A673 (cell line): ENCODE measurements at regions not wholly inside any gene's neighbourhood (a gene's known extent, or its start where the extent isn't known, plus 50 kb on each side); places are given as distances from the start of the nearest gene placed in this dataset.

Experiments used
- BruUV-seq: library from RNA; stranded (reverse); fragments of 400-500 nt; replicated peaks from 2 replicates; lab custom pipeline; 2021; lab: Mats Ljungman, UMichigan
- CTCF ChIA-PET: fragments of 300-600 bp; sonication (Branson Sonifier 250); formaldehyde crosslinking; loops from one replicate; lab custom pipeline; 2022; ENCODE audit warnings: antibody characterized with exemption; lab: Charles Lee
- POLR2A ChIA-PET: fragments of 300-600 bp; sonication (Branson Sonifier 250); formaldehyde crosslinking; loops from one replicate; lab custom pipeline; 2022; ENCODE audit warnings: antibody characterized with exemption; ENCODE audit not compliant: low non-redundant PET; lab: Charles Lee
- DNase-seq: peaks from one replicate; pipeline ENCODE4 v3.0.0-alpha.2; 2015; ENCODE audit warnings: low spot score
- H3K27ac ChIP-seq: fragments of 200-600 bp; sonication (generic); 2 replicates; pipeline ENCODE4 v1.5.1; 2016; ENCODE audit warnings: mixed run types, low read depth, mild to moderate bottlenecking, mixed read lengths, antibody characterized with exemption, low read length; ENCODE audit not compliant: poor library complexity, severe bottlenecking
- H3K27me3 ChIP-seq: fragments of 200-600 bp; sonication (generic); replicated peaks from 2 replicates; pipeline ENCODE4 v1.6.1; 2017; ENCODE audit warnings: mixed run types, low read depth, mild to moderate bottlenecking, mixed read lengths, antibody characterized with exemption, low read length; ENCODE audit not compliant: insufficient read depth, poor library complexity
- H3K36me3 ChIP-seq: fragments of 200-600 bp; sonication (generic); 2 replicates; pipeline ENCODE4 v1.6.1; 2016; ENCODE audit warnings: mixed run types, mild to moderate bottlenecking, mixed read lengths, antibody characterized with exemption, low read length; ENCODE audit not compliant: insufficient read depth, poor library complexity, severe bottlenecking
- H3K4me1 ChIP-seq: fragments of 200-600 bp; sonication (generic); 2 replicates; pipeline ENCODE4 v1.6.1; 2017; ENCODE audit warnings: mixed run types, mild to moderate bottlenecking, mixed read lengths, antibody characterized with exemption, low read length; ENCODE audit not compliant: insufficient read depth, poor library complexity, severe bottlenecking
- H3K4me3 ChIP-seq: fragments of 200-600 bp; sonication (generic); 2 replicates; pipeline ENCODE4 v1.5.1; 2016; ENCODE audit warnings: low read depth, mixed run types, mild to moderate bottlenecking, mixed read lengths, low read length; ENCODE audit not compliant: poor library complexity, severe bottlenecking
- H3K9me3 ChIP-seq: fragments of 200-600 bp; sonication (generic); 2 replicates; pipeline ENCODE4 v1.6.1; 2016; ENCODE audit warnings: mixed run types, low read depth, mild to moderate bottlenecking, mixed read lengths, antibody characterized with exemption, low read length; ENCODE audit not compliant: poor library complexity, severe bottlenecking
- CTCF ChIP-seq: fragments of 300-800, 200-600 bp; sonication (generic); conservative IDR thresholded peaks from 2 replicates; pipeline ENCODE4 v1.5.1; 2017; ENCODE audit warnings: low read depth, mild to moderate bottlenecking, antibody characterized with exemption, low read length, moderate library complexity, mixed read lengths
- EZH2 ChIP-seq: fragments of 200-600 bp; sonication (generic); IDR thresholded peaks from 2 replicates; pipeline ENCODE4 v1.6.1; 2017; ENCODE audit warnings: borderline replicate concordance, low read depth, mild to moderate bottlenecking, mixed read lengths, antibody characterized with exemption, low read length; ENCODE audit not compliant: poor library complexity, severe bottlenecking
- intact Hi-C: fragments of 100-400 bp; cut with micrococcal nuclease; formaldehyde crosslinking; loops from one replicate; pipeline ENCODE4 v1.10.0; 2022; ENCODE audit not compliant: unreplicated experiment

DNA sequence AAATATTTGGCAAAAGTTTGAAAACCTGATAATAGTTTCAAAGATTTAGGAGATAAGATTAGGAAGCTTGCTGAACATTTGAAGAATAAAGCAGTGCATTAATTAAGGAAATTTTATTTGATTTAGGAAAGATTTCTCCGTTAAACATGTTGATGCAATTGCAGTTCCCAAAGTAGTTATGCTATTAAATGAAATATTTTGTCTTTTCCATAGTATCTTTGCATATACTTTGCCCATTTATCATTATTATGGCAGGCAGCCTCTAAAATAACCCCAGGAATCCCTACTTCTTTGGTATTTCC, 136.5 kb downstream of the MREG start:
- no TSS peak for BruUV-seq
- Histone ChIP-seq H3K4me1 (peaks cover 10% of the 10 kb centered on the region), H3K36me3 (no peaks in the 10 kb centered on the region), H3K4me3 (no peak overlapping the region), H3K9me3 (no peaks in the 10 kb centered on the region), H3K27me3 (no peaks in the 10 kb centered on the region), H3K27ac (no peak overlapping the region)
- intact Hi-C loops: no loop called here
- TF ChIP-seq CTCF (no peak), EZH2 (no peak)
- ChIA-PET CTCF (no interaction called here), POLR2A (interaction anchor here (0.6 kb wide), 1 partner anchor 491 kb away, joined by 3 read pairs; no protein-coding TSS in a partner anchor)
- no peak for DNase-seq

- Histone ChIP-seq H3K4me1 (peaks cover 6% of the 10 kb centered on the region), H3K9me3 (no peaks in the 10 kb centered on the region), H3K27me3 (no peaks in the 10 kb centered on the region), H3K36me3 (no peaks in the 10 kb centered on the region), H3K27ac (no peak overlapping the region), H3K4me3 (no peak overlapping the region)
- no TSS peak for BruUV-seq
- TF ChIP-seq EZH2 (no peak), CTCF (no peak)
- no peak for DNase-seq
- ChIA-PET POLR2A (interaction anchor here (0.6 kb wide), 1 partner anchor 490 kb away, joined by 3 read pairs; no protein-coding TSS in a partner anchor), CTCF (no interaction called here)
- intact Hi-C loops: no loop called here
Observed at GRCh38 chr2:215876139-215876936, 137.0 kb downstream of the MREG start.

DNA sequence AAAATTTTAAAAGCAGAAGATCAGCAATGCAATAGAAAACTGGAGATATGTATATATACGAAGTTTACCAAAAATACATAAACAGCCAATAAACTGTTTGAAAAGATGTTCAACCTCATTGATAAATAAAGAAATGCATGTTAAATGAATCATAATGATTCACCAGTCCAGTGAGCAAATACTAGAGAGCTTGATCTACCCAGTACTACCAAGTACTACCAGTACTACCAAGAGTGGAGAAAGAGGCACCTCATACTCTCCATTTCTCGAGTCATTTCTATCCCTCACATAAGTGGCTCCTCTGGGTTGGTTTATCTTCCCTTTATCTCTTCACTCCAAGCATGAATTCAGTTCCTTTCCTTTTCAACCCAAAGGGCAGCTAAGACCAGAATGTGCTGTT, 138.9 kb downstream of the MREG start:
- Histone ChIP-seq H3K27ac (no peak overlapping the region), H3K27me3 (no peaks in the 10 kb centered on the region), H3K36me3 (no peaks in the 10 kb centered on the region), H3K4me1 (peaks cover 12% of the 10 kb centered on the region), H3K9me3 (no peaks in the 10 kb centered on the region), H3K4me3 (no peak overlapping the region)
- no TSS peak for BruUV-seq
- intact Hi-C loops: no loop called here
- POLR2A ChIA-PET: interaction anchor here (0.6 kb wide), 1 partner anchor 67 kb away, joined by 3 read pairs; no protein-coding TSS in a partner anchor
- TF ChIP-seq CTCF (no peak), EZH2 (no peak)
- DNase-seq: no peak
- CTCF ChIA-PET: no interaction called here
